GM21360 (cell line): ENCODE measurements at regions not wholly inside any gene's neighbourhood (a gene's known extent, or its start where the extent isn't known, plus 50 kb on each side); places are given as distances from the start of the nearest gene placed in this dataset.

ENCODE experiments used
- ATAC-seq: cut with Tn5 transposase; IDR thresholded peaks from one replicate; pipeline ENCODE4 v1.9.1; 2021; ENCODE audit warnings: mild to moderate bottlenecking, moderate library complexity; ENCODE audit not compliant: unreplicated experiment

DNA sequence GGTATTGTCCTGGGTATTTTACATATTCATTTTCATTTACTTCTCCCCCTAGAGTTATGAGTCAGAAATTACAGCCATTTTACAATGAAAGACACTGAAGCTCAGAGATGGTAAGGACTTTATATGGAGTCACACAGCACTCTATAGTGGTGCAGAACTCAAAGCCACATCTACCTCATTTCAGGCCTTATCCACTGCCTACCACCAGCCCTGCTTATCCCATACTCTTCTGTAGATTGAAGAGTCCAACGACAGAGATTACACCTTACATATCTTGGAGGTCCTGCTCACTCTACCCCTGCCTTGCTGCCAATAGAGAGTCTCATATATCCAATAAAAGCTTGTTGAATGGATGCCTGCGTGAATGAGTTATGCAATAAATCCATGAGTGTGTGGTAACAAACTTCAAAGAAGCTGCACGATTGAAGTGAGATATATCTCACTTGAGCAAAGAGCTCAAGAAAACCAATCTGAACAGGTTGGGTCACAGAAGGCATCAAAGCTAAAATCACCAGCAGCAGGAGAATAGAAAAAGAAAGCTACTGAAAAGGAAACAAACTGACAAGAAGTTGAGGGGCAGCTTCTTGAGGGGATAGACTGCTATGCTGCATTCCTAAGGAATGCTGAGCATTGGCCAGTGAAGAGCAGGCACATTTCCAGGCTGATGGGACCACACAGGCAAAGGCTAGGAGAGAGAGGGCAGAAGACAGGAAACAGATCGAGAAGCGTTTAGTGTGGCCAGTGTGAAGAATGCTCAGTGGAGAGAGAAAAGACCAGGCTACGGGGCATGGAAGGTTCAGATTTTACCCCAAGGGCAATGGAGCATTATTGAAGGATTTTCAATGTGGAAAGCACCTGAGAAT lies 585.6 kb downstream of the DHX35 start:
- ATAC-seq: no peak

DNA sequence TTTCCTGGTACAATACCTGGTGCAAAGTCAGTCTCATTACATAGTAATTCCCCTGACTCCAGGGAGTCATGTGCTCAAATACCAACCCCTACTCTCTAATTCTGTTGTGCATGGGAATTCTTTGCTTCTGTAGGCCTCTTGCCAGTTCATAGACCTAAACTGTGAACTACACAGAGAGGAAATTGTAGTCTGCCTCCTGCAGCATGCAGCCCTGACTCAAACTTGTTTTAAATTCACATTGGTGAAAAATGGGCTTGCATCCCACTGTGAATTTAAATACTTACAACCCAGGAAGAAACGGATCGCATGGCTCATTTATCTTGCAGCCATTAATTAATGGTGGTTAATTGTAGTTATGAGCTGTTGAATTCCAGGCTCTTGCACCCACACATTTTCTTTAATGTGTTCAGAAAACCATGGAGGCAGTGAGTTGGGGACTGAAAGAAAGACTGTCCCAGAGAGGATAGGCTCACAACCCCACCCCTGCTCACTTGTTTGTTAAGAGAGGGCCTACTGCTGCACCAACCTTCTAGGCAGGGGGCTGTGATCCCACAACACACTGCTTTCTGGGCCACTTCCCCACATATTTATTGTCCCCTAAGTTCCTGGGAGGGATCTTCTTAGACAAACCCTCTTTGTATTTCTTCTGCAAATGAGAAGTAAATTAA lies 579.1 kb downstream of the DHX35 start:
- ATAC-seq: no peak

DNA sequence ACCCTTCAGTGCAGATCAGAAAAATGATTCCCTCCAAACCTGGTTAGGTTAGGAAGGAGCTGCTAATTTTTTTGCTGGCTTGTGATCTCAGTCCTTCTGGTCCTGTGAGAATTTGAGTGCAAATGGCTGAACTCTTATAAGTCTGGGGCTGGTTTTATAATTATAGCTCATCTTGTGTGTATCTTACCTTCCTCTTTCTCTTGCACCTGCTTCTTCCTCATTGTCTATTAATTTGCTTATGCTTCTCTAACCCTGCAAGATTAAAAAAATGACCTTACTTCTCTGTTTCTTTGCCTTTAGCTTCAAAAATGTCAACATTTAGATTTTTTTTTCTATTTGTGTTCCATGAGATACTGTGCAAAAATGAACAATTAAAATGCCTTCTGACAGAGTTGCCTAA lies 576.2 kb downstream of the DHX35 start:
- ATAC-seq: no peak

DNA sequence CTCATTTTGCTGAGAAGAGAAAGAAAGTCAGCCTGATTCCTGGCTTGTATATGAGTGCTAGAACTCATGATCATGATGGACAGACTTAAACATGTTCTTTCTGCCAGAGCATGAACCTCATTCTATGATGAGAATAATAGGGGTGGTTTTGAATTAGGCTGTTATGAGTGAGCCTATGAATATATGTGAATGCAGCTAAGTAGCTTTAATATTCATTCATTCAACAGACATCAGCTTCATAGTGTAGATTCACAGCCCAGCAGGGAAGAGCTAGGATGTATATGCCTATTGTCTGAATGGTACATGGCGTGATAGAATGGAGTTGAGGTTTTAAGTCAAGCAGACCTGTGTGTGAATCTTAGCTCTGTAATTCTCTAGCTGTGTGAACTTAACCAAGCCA lies 573.2 kb downstream of the DHX35 start:
- ATAC-seq: no peak

DNA sequence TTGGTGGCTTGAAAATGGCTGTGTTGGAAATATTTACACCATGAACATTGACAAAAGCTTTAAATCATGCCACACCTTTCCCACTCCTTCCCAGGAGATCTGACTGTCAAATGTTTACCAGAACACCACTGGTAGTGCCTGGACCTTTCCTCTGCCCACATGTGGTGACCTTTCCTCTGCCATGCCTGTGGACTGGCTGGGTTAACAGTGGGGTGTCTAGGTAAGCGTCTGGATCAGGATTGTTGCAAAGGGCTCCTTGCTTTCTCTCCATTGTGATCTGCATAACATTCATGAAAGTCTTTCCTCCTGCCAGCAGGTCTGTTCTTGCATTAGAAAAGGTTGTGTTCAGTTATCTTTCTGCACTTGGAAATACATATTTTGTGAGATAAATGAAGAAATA lies 572.7 kb downstream of the DHX35 start:
- ATAC-seq: no peak

DNA sequence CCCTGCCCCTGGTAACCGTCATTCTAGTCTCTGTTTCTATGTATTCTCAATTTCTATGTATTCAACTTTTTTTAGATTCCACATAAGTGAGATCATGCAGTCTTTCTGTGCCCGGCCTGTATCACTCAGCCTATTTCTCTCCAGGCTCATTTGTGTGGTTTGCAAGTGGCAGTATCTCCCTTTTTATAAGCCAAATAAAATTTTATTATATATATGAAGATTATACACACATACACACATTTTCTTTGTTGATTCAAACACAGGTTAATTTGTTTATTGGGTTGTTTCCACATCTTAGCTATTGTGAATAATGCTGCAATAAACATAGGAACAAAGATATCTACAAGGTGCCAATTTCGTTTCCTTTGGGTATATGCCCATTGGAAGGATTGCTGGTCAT lies 571.7 kb downstream of the DHX35 start:
- ATAC-seq: no peak

DNA sequence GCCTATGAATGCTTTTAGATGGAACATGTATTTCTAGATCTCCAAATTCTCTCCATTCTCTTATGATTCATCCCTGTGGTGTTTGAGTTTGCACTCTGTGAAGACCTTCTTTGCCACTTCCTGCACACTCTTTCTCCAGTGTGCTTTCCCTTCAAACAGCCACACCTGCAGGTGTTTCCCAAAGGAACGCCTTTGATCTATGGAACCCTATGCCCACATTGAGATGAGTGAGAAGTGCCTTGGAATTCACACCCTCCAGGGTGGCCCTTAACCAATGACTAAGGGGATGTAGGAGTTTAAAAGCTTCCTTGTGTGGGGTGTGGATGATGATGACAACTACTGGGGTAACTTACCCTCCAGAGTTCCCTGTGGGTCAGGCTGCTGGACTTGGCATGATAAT lies 570.1 kb downstream of the DHX35 start:
- no peak for ATAC-seq

DNA sequence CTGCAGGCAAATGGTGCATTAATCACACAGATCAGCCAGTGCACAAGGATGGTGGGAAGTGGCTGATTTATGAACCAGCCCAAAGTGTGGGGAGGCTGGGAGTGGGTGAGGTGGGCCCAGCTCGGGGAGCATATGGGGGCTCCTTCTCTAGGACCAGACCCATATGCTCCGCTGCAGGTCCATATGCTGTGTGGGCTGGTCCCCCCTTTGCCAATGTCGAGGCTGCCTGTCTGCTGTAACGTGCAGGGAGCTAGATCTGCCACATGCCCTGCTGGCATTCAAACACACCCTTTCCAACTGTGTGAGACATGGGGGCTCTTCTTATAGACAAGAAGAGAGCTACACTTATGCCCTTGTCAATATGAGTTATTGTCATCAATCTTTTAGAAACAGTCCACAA lies 566.3 kb downstream of the DHX35 start:
- ATAC-seq: no peak

DNA sequence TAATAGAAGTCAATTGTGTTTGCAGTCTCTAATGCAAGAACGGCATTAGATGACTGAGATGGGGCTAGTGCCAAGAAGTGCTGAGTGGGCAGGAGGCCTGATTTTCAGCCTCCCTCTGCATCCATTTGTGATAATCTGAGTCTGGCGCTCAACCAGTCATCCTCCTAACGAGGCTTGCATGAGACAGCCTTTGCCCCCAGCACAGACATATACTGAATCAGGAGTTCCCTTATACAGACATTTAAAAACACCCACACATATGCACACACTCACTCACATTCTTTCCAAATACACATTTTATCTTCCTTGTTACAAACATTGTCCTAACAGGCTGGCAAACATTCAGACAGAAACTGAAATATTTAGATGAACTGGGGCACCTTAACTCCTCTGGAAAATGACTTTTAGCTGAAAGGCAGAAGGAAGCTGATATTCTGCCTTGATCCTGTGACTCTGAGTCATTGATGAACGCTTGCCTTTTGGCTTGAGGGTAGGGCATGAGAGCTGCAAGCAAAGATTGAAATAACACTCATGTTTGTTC lies 562.3 kb downstream of the DHX35 start:
- ATAC-seq: no peak

DNA sequence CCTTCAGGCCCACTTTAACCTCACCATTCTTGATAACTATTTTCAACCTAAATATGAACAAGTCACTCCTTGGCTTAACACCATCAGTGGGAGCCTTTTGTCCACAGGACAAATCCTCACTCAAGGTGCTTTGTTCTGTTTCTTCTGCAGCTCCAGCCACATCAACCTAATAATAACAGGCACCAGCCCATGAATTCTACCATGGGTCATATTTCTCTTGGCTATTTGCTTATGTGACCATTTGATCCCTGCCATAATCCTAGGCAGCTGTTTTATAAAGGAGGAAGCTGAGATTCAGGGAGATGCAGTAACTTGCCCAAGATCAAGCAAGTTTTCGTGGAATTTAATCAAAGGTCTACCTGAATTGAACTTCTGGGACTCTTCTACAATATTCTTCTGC lies 561.3 kb downstream of the DHX35 start:
- no peak for ATAC-seq

DNA sequence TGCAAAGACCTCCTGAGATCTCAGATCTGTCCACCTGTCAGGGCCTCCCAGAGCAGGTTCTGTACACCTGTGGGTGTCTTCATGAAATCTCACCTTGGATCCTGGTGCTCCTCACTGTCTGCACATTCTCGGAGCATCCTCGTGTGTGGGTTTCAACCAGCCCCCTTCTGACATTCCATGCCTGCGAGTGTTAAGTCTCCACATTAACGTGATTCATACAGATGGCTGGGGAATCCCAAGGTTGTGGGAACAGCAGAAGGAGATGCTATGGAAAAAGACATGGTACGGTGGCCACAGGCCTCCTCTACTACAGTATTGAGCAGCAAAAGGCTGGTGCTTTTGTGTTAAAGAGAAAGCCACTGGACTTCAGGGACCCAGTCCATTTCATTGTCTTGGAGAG lies 556.5 kb downstream of the DHX35 start:
- no peak for ATAC-seq

DNA sequence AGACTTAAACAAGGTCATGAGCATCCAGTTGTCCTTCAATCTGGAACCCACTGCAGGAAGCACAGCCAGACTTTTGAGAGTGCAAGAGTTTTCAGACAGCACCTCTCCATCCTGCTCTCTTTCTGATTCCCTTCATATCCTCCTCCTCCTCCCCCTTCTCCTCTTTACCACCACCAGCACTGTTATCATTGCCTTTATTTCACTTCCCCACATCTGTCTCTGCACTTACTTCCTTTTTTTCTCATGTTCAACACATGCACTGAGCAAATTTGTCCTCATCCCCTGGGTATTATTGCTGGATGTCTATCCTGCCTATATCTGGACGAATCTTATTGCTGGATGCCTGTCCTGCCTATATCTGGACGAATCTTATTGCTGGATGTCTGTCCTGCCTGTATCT lies 554.8 kb downstream of the DHX35 start:
- ATAC-seq: no peak

DNA sequence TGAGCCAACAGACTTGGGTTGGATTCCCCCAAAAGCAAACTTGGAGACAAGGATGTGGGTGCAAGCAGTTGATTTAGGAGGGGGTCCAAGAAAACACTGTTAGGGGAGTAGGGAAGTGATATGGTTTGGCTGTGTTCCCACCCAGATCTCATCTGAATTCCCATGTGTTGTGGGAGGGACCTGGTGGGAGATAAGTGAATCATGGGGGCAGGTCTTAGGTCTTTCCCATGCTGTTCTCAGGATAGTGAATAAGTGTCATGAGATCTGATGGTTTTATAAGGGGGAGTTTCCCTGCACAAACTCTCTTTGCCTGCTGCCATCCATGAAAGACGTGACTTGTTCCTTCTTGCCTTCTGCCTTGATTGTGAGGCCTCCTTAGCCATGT lies 542.6 kb downstream of the DHX35 start:
- ATAC-seq: no peak

DNA sequence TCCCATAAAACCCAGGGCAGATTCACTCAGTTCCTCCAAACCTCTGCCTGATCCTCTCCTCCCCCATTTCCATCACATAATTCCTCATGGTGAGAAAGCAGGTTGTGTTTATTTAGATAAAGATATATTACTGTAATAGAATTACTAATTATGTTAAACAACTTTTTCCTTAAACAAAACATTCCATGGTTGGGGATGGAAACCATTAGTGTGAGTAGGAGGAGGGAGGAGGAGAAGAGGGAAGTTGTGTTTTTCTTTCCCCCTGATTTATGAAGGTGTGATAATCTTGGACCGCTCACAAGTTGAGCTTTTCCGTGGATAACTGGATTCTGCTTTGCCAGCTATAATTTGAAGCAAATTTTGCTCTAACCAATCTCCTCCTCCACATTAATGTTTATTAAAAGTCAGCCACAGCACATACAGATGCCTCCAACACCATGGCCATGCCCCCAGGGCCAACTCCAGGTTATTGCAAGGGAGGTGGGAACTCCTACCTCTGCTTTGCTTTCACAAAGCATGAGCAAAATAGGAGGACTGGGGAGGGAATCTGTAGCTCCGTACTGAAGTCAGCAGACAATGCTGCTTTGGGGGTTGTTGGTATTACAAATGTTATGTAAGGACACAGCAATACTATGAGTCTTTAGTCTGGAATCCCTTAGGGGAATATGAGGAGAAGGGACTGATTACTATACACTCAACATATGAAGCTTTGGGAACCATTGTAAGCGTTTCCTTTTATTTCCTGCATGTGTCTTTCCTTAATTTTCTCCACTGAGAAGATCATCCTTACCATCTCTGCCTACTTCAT lies 542.0 kb downstream of the DHX35 start:
- no peak for ATAC-seq

DNA sequence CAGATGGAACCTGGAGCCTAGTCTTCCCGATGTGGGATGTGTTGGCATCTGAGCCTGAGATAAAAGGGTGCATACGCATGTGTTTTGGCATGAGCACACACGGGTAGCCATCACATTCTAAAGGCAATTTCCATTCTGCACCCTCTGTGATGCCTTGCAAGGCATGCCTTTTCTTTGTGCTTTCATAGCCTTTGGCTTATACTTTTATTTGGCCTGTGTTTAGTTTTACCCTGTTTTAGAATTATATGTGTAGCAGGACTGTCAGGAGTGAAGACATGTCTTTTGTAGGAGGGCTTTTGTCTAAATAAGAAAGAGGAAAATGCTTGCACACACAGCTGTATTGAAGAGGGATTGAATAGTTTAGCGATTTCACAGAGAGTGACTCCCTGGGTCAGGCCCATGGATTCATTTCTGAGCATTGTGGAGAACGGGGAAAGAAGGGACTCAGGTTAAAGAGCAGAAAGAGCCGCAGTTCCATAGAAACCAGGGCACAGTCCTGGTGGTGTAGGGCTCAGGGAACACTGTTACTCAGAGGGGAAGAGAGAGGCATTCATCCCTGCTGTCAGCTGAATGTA lies 530.2 kb downstream of the DHX35 start:
- ATAC-seq: no peak

DNA sequence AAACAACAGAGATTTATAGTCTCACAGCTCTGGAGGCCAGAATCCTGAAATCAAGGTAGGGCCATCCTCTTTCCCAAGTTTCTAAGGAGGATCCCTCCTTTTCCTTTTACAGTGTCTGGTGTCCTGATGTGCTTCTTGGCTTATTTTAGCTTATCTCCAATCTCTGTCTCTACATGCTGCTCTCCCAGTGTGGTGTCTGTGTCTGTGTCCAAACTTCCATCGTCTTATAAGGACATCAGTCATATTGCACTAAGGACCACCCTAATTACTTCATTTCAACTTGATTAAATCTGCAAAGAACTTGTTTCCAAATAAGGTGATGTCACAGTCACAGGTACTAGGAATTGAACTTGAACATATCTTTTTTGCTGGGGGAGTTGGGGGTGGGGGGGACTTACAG lies 529.6 kb downstream of the DHX35 start:
- ATAC-seq: no peak

DNA sequence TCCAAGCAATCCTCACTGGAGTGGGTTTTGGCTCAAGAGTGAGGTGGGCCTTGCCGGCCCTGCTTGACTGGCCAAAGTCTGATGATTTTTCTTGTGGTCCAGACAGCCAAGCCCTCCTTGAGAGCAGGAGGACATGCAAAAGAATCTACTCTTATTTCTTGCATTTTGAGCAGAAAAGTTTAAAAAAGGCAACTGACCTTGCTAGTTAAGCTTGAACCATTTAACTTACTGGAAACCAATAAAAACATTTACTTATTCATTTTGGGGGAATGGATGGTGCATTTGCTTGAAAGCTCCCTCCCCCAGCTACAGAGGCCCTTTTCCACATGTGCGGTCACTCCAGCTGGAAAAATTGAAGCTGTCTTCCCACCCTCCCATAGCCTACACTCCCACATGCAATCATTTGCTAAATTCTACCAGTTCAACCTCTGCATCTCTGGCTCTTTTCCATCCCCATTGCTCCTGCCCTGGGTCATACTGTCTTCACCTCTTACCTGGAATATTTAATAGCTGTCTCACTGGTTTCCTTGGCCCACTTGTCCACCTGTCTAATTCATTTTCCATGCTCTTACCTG lies 527.9 kb downstream of the DHX35 start:
- no peak for ATAC-seq

DNA sequence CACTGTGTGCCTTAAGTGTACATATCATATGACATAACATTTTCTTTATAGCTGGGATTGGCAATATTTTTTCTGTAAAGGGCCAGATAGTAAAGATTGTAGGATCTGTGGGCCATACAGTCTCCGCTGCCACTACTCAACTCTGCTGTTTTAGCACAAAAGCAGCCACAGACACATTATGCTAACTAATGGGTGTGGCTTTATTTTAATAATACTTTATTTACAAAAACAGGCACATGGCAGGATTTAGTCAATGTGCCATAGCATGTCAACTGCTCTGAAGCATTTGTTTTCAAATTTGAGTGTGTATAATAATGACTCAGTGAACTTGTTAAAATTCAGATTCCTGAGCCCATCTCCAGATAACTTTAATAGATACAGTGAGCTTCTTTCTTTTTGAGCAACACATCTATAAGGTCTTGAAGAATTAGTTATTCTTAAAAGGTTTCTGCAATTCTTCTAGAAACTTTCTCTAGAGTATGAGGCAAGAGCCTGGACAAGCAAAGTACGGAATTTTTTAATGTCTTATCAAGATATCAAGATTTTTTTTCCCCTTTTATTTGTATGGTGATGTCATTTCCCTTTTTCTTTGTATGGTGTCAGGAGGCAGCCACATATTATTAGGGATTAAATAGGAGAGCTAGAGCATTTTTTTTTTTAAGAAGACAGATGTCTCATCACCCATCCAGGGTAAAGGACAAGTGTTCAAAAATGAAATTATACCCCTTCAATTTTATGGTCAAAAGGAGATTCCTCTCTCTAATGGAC lies 518.3 kb downstream of the DHX35 start:
- no peak for ATAC-seq

DNA sequence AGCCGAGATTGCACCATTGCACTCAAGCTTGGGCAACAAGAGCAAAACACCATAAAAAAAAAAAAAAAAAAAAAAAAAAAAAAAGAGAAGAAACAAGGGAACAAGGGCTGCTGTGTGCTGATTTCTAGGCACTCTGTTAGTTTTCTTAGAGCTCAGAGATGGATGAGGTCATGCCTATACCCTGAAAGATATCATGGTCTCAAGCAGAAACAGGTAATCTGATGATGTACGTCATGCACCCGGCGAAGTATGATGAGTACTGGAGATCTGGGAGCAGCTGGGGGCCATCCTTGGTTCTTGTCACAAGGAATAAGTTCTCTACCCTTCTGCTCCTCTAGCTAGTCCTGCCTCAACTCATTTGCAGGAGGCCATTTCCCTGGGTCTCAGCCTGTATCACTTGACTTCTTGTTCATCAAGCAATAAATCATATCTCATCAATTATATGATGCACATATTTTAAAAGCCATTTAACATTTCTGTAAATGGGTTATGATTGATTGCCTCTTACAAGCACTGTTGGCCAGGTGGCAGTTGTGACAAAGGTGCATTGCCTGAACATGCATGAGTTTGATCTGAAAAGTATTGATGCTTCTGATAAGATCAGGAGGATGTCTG lies 517.2 kb downstream of the DHX35 start:
- ATAC-seq: no peak

DNA sequence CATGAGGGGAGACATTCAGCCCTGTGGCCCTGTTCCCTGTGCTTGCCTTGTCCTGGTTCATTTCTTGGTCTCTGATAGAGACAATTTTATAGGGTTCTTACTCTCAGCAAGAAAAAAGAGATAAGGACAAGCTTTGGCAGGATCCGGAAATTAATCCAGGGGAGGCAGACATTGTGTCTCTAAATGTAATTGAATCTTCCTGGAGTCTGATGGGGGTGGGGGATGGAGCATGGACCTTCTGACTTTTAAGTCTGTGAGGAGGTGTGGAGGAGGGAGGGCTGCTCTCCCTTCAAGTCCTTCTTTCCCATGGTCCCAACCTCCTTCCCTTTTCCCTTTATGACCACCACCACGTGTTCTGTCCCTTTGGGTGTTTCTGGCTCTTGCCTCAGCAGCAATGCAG lies 512.7 kb downstream of the DHX35 start:
- ATAC-seq: no peak
